Skeletal muscle tissue (tissue), 3 donors: ENCODE measurements at regions not wholly inside any gene's neighbourhood (a gene's known extent, or its start where the extent isn't known, plus 50 kb on each side); places are given as distances from the start of the nearest gene placed in this dataset.

Source experiments
- H3K27ac ChIP-seq: one replicate; pipeline ENCODE4 v1.7.0; 2013; ENCODE audit warnings: mild to moderate bottlenecking, low read depth, low read length, inconsistent platforms
- H3K27me3 ChIP-seq, 3 donors: one replicate each; pipeline ENCODE4 v1.7.0; 2013; ENCODE audit warnings: low read length in 3 of 3; ENCODE audit not compliant: control insufficient read depth in 3 of 3, insufficient read depth in 3 of 3
- H3K36me3 ChIP-seq, 3 donors: one replicate each; pipeline ENCODE4 v1.7.0; 2013; ENCODE audit warnings: low read length in 3 of 3; ENCODE audit not compliant: control insufficient read depth in 3 of 3, insufficient read depth in 3 of 3
- H3K4me1 ChIP-seq, 3 donors: one replicate each; pipeline ENCODE4 v1.7.0; 2013; ENCODE audit warnings: low read length in 3 of 3, mild to moderate bottlenecking in 3 of 3; ENCODE audit not compliant: control insufficient read depth in 3 of 3, insufficient read depth in 3 of 3
- H3K4me3 ChIP-seq, 3 donors: one replicate each; pipeline ENCODE4 v1.7.0; 2013; ENCODE audit warnings: low read length in 3 of 3
- H3K9ac ChIP-seq, 3 donors: one replicate each; pipeline ENCODE4 v1.7.0; 2013; ENCODE audit warnings: low read length in 3 of 3, mild to moderate bottlenecking in 3 of 3, moderate library complexity in 2 of 3, low read depth in 1 of 3
- H3K9me3 ChIP-seq, 3 donors: one replicate each; pipeline ENCODE4 v1.7.0; 2013; ENCODE audit warnings: low read length in 3 of 3; ENCODE audit not compliant: control insufficient read depth in 3 of 3
- donor health status: Osteomylitis.

- H3K4me1 ChIP-seq = no peaks in the 10 kb centered on the region
These were observed 921.0 kb upstream of the SLC39A10 start for GRCh38 chr2:194735837-194736542.

GRCh38 chr2:194730266-194730665, 926.8 kb upstream of the SLC39A10 start:
- Histone ChIP-seq H3K36me3 (no peaks in the 10 kb centered on the region), H3K27ac (no peak overlapping the region), H3K9ac (no peak overlapping the region), H3K9me3 (no peaks in the 10 kb centered on the region), H3K4me1 (no peaks in the 10 kb centered on the region), H3K4me3 (no peak overlapping the region), H3K27me3 (no peaks in the 10 kb centered on the region)

More at GRCh38 chr2:194735837-194736542, 921.0 kb upstream of the SLC39A10 start:
- Histone ChIP-seq H3K9ac (no peak overlapping the region), H3K4me3 (no peak overlapping the region), H3K36me3 (no peaks in the 10 kb centered on the region), H3K27ac (no peak overlapping the region), H3K9me3 (peaks cover 0 to 4% (median 2%) of the 10 kb centered on the region in 3 donors), H3K27me3 (no peaks in the 10 kb centered on the region)

GRCh38 chr2:194725169-194725568, 931.9 kb upstream of the SLC39A10 start:
- H3K27me3 ChIP-seq = no peaks in the 10 kb centered on the region
- H3K4me1 ChIP-seq = no peaks in the 10 kb centered on the region
- H3K27ac ChIP-seq = no peak overlapping the region
- no peaks in the 10 kb centered on the region for H3K9me3 ChIP-seq
- H3K36me3 ChIP-seq = no peaks in the 10 kb centered on the region
- H3K9ac ChIP-seq = no peak overlapping the region
- H3K4me3 ChIP-seq = no peak overlapping the region

GRCh38 chr2:194723446-194723845, 933.6 kb upstream of the SLC39A10 start:
- Histone ChIP-seq H3K27me3 (no peaks in the 10 kb centered on the region), H3K36me3 (no peaks in the 10 kb centered on the region), H3K9ac (no peak overlapping the region), H3K27ac (no peak overlapping the region), H3K4me1 (no peaks in the 10 kb centered on the region), H3K4me3 (no peak overlapping the region), H3K9me3 (no peaks in the 10 kb centered on the region)

- Histone ChIP-seq H3K9me3 (no peaks in the 10 kb centered on the region), H3K36me3 (no peaks in the 10 kb centered on the region), H3K9ac (no peak overlapping the region), H3K4me1 (no peaks in the 10 kb centered on the region), H3K27me3 (no peaks in the 10 kb centered on the region), H3K27ac (no peak overlapping the region), H3K4me3 (no peak overlapping the region)
These were observed 935.8 kb upstream of the SLC39A10 start for GRCh38 chr2:194721227-194721626.

GRCh38 chr2:194720462-194720861, 936.6 kb upstream of the SLC39A10 start:
- Histone ChIP-seq H3K9ac (no peak overlapping the region), H3K9me3 (no peaks in the 10 kb centered on the region), H3K4me1 (no peaks in the 10 kb centered on the region), H3K4me3 (no peak overlapping the region), H3K27me3 (no peaks in the 10 kb centered on the region), H3K36me3 (no peaks in the 10 kb centered on the region), H3K27ac (no peak overlapping the region)

- Histone ChIP-seq H3K27me3 (no peaks in the 10 kb centered on the region), H3K9ac (no peak overlapping the region), H3K9me3 (no peaks in the 10 kb centered on the region), H3K36me3 (no peaks in the 10 kb centered on the region), H3K4me3 (no peak overlapping the region), H3K4me1 (no peaks in the 10 kb centered on the region), H3K27ac (no peak overlapping the region)
These were observed 938.1 kb upstream of the SLC39A10 start for GRCh38 chr2:194718881-194719280.

GRCh38 chr2:194714541-194714940, 942.5 kb upstream of the SLC39A10 start:
- no peak overlapping the region for H3K27ac ChIP-seq
- no peaks in the 10 kb centered on the region for H3K27me3 ChIP-seq

GRCh38 chr2:194709840-194710239, 947.2 kb upstream of the SLC39A10 start:
- H3K27me3 ChIP-seq = no peaks in the 10 kb centered on the region
- no peak overlapping the region for H3K27ac ChIP-seq
- H3K9ac ChIP-seq = no peak overlapping the region
- H3K4me3 ChIP-seq = no peak overlapping the region
- H3K36me3 ChIP-seq = no peaks in the 10 kb centered on the region
- H3K4me1 ChIP-seq = no peaks in the 10 kb centered on the region
- H3K9me3 ChIP-seq = no peaks in the 10 kb centered on the region

More at GRCh38 chr2:194714541-194714940, 942.5 kb upstream of the SLC39A10 start:
- Histone ChIP-seq H3K9me3 (no peaks in the 10 kb centered on the region), H3K4me1 (no peaks in the 10 kb centered on the region), H3K4me3 (no peak overlapping the region), H3K9ac (no peak overlapping the region), H3K36me3 (no peaks in the 10 kb centered on the region)

- no peaks in the 10 kb centered on the region for H3K4me1 ChIP-seq
- no peaks in the 10 kb centered on the region for H3K36me3 ChIP-seq
- H3K27me3 ChIP-seq = no peaks in the 10 kb centered on the region
- H3K9ac ChIP-seq = no peak overlapping the region
- no peaks in the 10 kb centered on the region for H3K9me3 ChIP-seq
- H3K27ac ChIP-seq = no peak overlapping the region
- H3K4me3 ChIP-seq = no peak overlapping the region
These were observed 950.8 kb upstream of the SLC39A10 start for GRCh38 chr2:194706179-194706578.
